Muscle layer of duodenum (tissue), 2 donors: ENCODE measurements at regions not wholly inside any gene's neighbourhood (a gene's known extent, or its start where the extent isn't known, plus 50 kb on each side); places are given as distances from the start of the nearest gene placed in this dataset.

Experiments
- H3K27ac ChIP-seq: one replicate; pipeline ENCODE4 v1.7.0; 2013; ENCODE audit warnings: mild to moderate bottlenecking, low read length
- H3K27me3 ChIP-seq: one replicate; pipeline ENCODE4 v1.7.0; 2013; ENCODE audit warnings: low read depth, mild to moderate bottlenecking, control low read depth, low read length
- H3K36me3 ChIP-seq, 2 donors: one replicate each; pipeline ENCODE4 v1.7.0; 2013; ENCODE audit warnings: low read length in 2 of 2, control low read depth in 1 of 2, mild to moderate bottlenecking in 1 of 2; ENCODE audit not compliant: insufficient read depth in 2 of 2, control insufficient read depth in 1 of 2
- H3K4me1 ChIP-seq, 2 donors: one replicate each; pipeline ENCODE4 v1.7.0; 2013; ENCODE audit warnings: low read length in 2 of 2, mild to moderate bottlenecking in 2 of 2, control low read depth in 1 of 2, moderate library complexity in 1 of 2; ENCODE audit not compliant: insufficient read depth in 2 of 2, control insufficient read depth in 1 of 2
- H3K4me3 ChIP-seq, 2 donors: one replicate each; pipeline ENCODE4 v1.7.0; 2013; ENCODE audit warnings: low read length in 2 of 2, low read depth in 1 of 2, mild to moderate bottlenecking in 1 of 2
- H3K9me3 ChIP-seq, 2 donors: one replicate each; pipeline ENCODE4 v1.7.0; 2013; ENCODE audit warnings: low read length in 2 of 2, control low read depth in 1 of 2, mild to moderate bottlenecking in 1 of 2; ENCODE audit not compliant: control insufficient read depth in 1 of 2
- donor health status: healthy.

DNA sequence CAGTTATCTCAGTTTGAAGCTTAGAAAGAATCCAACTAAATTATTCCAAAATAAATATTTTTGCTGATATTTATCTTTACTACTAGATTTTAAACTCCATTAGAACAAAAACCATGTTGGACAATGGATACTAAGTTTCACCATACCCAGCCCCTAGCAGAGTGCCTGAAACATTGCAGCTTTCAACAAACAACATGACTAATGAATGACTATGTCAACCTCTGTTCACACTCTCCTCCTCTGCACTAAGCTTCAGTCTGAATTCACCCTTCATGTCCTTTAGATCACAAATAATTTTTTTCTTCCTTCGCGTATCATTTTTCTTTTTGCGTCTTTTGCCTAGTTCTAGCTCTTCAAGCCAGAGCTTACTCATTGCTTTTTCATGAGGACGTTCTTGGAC lies 315.2 kb downstream of the PCDH10 start:
- Histone ChIP-seq H3K36me3 (no peaks in the 10 kb centered on the region), H3K9me3 (no peaks in the 10 kb centered on the region), H3K27me3 (no peaks in the 10 kb centered on the region), H3K27ac (no peak overlapping the region), H3K4me3 (no peak overlapping the region), H3K4me1 (no peaks in the 10 kb centered on the region)

GRCh38 chr4:133452678-133453077 lies 303.6 kb downstream of the PCDH10 start:
- Histone ChIP-seq H3K4me1 (no peaks in the 10 kb centered on the region), H3K27ac (no peak overlapping the region), H3K36me3 (no peaks in the 10 kb centered on the region), H3K27me3 (no peaks in the 10 kb centered on the region), H3K9me3 (no peaks in the 10 kb centered on the region), H3K4me3 (no peak overlapping the region)

DNA sequence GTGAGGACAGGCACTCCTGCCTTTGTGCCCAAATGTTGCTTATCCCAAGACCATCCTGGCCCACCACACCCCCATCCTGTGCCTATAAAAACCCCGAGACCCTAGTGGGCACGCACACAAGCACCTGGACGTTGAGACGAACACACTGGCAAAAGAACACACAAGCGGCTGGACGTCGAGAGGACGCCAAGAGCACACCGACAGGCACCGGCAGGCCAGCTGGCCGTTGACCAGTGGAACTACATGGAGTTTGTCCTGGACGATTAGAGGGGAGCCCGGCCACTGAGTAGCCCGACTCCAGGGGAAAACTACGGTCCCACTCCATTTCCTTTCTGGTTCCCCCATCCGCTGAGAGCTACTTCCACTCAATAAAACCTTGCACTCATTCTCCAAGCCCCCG lies 301.7 kb downstream of the PCDH10 start:
- H3K4me3 ChIP-seq, result no peak overlapping the region
- H3K4me1 ChIP-seq, result no peaks in the 10 kb centered on the region
- no peaks in the 10 kb centered on the region for H3K36me3 ChIP-seq
- no peaks in the 10 kb centered on the region for H3K9me3 ChIP-seq
- H3K27me3 ChIP-seq, result no peaks in the 10 kb centered on the region
- H3K27ac ChIP-seq, result no peak overlapping the region

- Histone ChIP-seq H3K4me1 (no peaks in the 10 kb centered on the region), H3K27me3 (no peaks in the 10 kb centered on the region), H3K9me3 (no peaks in the 10 kb centered on the region), H3K4me3 (no peak overlapping the region), H3K27ac (no peak overlapping the region), H3K36me3 (no peaks in the 10 kb centered on the region)
These were observed 291.3 kb downstream of the PCDH10 start for GRCh38 chr4:133440404-133440803.

GRCh38 chr4:133439830-133440229 lies 290.7 kb downstream of the PCDH10 start:
- H3K4me3 ChIP-seq, result no peak overlapping the region
- H3K4me1 ChIP-seq, result no peaks in the 10 kb centered on the region
- H3K27me3 ChIP-seq, result no peaks in the 10 kb centered on the region
- no peak overlapping the region for H3K27ac ChIP-seq
- H3K36me3 ChIP-seq, result no peaks in the 10 kb centered on the region
- no peaks in the 10 kb centered on the region for H3K9me3 ChIP-seq

DNA sequence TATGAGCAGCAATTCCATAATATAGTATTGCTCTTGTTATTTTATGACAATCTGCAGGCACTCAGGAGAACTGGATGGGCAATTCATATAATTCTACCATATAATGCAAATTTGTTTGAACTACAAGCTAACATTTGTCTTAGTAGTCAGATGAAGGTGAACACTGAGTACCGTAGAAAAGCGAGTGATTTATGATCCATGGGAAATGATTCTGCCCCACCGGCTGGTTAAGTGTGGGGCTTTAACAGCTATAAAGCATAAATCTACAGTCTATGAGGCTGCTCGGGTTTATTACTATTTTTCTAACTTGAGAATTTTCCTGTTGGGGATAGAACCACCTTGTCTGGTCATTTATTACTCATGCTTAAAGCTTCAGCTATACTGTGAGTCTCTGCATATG lies 275.5 kb downstream of the PCDH10 start:
- H3K4me3 ChIP-seq, result no peak overlapping the region
- no peak overlapping the region for H3K27ac ChIP-seq
- H3K36me3 ChIP-seq, result no peaks in the 10 kb centered on the region
- H3K27me3 ChIP-seq, result no peaks in the 10 kb centered on the region
- H3K4me1 ChIP-seq, result no peaks in the 10 kb centered on the region
- no peaks in the 10 kb centered on the region for H3K9me3 ChIP-seq

GRCh38 chr4:133403913-133404312 lies 254.8 kb downstream of the PCDH10 start:
- Histone ChIP-seq H3K4me3 (no peak overlapping the region), H3K27ac (no peak overlapping the region), H3K36me3 (no peaks in the 10 kb centered on the region)

DNA sequence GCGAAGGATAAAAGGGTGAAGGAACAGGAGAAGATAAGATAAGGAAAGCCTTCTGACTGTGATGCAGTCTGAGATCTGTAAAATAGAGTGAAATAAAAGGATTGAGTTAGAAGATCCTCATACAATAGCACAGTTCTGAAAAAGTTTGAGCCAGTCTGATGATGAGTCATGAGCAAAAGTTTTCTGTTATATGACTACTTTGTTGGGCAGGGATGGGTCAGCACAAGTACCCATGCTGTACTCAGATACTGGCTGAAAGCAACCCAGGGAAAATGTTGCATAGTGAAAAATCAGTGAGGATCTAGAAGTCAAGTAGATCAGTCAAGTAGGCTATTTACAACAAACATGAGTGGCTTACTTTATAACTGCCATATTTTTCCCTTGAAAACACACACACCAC lies 253.5 kb downstream of the PCDH10 start:
- Histone ChIP-seq H3K9me3 (no peaks in the 10 kb centered on the region), H3K27me3 (no peaks in the 10 kb centered on the region), H3K27ac (no peak overlapping the region), H3K36me3 (no peaks in the 10 kb centered on the region), H3K4me1 (no peaks in the 10 kb centered on the region), H3K4me3 (no peak overlapping the region)

More at GRCh38 chr4:133403913-133404312, 254.8 kb downstream of the PCDH10 start:
- Histone ChIP-seq H3K4me1 (no peaks in the 10 kb centered on the region), H3K9me3 (no peaks in the 10 kb centered on the region), H3K27me3 (no peaks in the 10 kb centered on the region)

DNA sequence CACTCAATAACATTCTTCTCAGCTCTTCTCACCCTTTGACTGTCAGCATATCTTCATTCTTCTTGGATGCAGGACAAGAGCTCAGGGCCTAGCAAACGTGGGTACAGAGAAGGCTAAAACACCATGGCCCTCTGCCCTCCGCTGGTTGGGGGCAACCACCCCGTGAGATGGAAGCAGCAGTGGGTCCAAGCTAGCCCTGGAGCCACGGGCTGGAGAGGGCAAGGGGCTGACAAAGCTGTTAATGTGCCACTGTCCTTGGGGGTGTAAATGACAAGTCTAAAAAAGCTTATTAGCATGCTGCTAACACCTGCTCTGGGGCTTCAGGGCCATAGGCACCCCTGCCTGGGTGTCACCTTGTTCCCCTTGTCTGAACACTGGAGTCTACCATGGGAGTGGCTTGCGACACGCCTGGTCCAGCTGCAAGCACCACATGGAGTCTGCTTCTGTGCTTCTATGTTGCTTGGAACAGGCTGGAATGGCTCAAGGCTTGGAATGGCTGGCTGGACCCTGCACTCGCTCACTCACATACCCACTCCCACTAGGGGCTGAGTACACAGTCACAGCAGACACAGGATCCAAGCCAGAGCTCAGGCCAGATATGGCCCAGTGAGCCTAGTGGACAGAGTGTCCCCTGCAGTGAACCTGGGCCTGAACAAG lies 246.0 kb downstream of the PCDH10 start:
- Histone ChIP-seq H3K4me3 (no peak overlapping the region), H3K4me1 (no peaks in the 10 kb centered on the region), H3K27me3 (no peaks in the 10 kb centered on the region), H3K9me3 (no peaks in the 10 kb centered on the region), H3K27ac (no peak overlapping the region), H3K36me3 (no peaks in the 10 kb centered on the region)

DNA sequence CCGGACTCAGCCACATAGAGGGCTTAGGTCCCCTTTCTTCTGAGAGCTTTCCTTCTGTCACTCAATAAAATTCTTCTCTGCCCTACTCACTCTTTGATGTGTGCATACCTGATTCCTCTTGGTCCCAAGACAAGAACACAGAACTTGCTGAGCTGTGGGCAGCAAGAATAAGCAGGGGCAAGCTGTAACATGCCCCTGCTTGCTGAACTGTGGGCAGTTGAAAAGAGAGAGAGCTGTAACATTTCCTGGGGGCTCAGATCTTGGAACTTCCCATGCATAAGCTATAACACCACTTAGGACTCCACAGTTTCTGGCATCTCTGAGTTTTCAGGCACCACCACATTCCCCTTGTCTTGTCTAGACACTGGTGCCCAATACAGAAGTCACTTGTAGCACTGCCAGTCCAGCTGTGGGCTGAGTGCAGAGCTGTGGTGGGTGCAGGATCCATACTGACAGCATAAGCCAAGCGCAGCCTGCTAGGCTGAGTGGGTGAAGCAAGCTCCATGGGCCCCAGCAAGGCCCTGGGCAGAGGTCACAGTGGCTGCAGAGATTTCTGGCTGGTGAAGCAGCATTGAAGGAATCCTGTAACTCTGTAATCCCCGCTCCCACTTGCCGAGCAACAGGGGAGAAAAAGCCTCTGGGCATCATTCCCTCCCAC lies 241.2 kb downstream of the PCDH10 start:
- Histone ChIP-seq H3K36me3 (no peaks in the 10 kb centered on the region), H3K4me1 (no peaks in the 10 kb centered on the region), H3K9me3 (no peaks in the 10 kb centered on the region), H3K27ac (no peak overlapping the region), H3K4me3 (no peak overlapping the region), H3K27me3 (no peaks in the 10 kb centered on the region)

DNA sequence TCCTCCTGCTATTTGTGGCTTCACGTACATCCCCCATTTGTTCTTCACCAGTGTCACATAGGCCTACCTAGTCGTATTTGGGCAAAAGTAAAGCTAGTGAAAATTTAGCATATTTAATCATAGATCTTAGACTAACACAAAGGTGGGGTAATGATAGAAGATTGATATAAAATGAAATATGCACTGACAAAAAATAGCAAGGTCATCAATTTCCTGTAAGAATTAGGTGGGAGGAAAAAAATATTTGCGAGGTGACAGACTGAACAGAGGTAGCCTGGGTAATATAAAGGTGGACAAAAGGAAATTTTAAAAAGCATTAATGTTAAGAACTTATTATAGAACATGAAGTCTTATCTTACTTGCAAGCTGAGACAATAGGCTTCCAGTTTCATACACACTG lies 239.9 kb downstream of the PCDH10 start:
- Histone ChIP-seq H3K4me3 (no peak overlapping the region), H3K9me3 (no peaks in the 10 kb centered on the region), H3K27ac (no peak overlapping the region), H3K36me3 (no peaks in the 10 kb centered on the region), H3K4me1 (no peaks in the 10 kb centered on the region), H3K27me3 (no peaks in the 10 kb centered on the region)
